ENCODE measurements at regions not wholly inside any gene's neighbourhood (a gene's known extent, or its start where the extent isn't known, plus 50 kb on each side); places are given as distances from the start of the nearest gene placed in this dataset.

DNA sequence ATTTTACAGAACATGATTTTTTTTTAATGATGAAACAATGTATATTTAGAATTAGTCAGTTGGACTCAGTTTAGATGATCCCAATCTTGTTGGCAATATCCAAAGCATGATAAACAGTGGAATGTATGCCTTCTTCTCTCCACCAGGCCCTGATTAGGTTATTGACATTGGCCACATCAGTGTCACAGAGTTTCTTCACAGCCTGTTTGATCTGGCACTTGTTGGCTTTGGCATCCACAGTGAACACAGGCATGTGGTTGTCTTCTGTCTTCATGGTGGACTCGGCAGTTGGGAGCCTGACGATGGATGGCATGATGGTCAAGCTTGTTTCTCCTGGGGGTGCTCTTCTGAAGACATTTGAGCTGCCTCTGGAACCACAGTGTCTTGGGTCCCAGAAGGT is 317.5 kb downstream of the PMP22 start:
- no peaks in the 10 kb centered on the region for H3K4me1 ChIP-seq (ENCODE audit: insufficient read depth, low read length, severe bottlenecking)
- no peaks in the 10 kb centered on the region for H3K27me3 ChIP-seq (ENCODE audit: insufficient read depth, low read length)
- no peak overlapping the region for H2AFZ ChIP-seq (ENCODE audit: low read length)

DNA sequence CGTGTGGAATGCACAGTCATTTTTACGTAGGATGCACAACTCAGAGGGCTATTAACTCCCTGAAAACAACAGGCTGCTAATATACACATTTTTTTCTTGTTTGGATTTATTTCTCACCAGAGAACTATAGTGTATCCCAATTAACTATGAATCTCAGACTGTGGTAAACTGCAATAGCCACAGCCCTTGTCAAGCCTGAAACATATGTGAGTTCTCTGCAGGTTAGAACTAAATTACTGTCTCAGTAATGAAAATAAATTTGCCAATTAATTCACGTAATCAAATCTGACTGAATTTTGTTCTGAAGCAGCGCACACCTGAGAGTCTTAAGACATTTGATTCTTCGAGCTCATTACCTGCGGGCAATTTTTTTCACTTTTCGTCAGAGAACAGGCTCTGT is 318.6 kb downstream of the PMP22 start:
- H3K27ac ChIP-seq (ENCODE audit: low read depth, low read length, poor library complexity, severe bottlenecking), result no peak overlapping the region
- no peak overlapping the region for H3K9ac ChIP-seq (ENCODE audit: low read length)
- no peak overlapping the region for H3K4me2 ChIP-seq (ENCODE audit: low read length)
- H4K20me1 ChIP-seq (ENCODE audit: insufficient read depth, low read length), result no peaks in the 10 kb centered on the region
- H3K36me3 ChIP-seq (ENCODE audit: insufficient read depth, low read length), result no peaks in the 10 kb centered on the region
- no peak for TF ChIP-seq EZH2 (IDR thresholded peaks at IDR 0.05; ENCODE audit: borderline replicate concordance, low read length)
- TF ChIP-seq, protein P1, sequence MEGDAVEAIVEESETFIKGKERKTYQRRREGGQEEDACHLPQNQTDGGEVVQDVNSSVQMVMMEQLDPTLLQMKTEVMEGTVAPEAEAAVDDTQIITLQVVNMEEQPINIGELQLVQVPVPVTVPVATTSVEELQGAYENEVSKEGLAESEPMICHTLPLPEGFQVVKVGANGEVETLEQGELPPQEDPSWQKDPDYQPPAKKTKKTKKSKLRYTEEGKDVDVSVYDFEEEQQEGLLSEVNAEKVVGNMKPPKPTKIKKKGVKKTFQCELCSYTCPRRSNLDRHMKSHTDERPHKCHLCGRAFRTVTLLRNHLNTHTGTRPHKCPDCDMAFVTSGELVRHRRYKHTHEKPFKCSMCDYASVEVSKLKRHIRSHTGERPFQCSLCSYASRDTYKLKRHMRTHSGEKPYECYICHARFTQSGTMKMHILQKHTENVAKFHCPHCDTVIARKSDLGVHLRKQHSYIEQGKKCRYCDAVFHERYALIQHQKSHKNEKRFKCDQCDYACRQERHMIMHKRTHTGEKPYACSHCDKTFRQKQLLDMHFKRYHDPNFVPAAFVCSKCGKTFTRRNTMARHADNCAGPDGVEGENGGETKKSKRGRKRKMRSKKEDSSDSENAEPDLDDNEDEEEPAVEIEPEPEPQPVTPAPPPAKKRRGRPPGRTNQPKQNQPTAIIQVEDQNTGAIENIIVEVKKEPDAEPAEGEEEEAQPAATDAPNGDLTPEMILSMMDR (IDR thresholded peaks at IDR 0.05; ENCODE audit: low read length), result no peak
- H3K27me3 ChIP-seq (ENCODE audit: insufficient read depth, low read length), result no peaks in the 10 kb centered on the region
- no peaks in the 10 kb centered on the region for H3K9me2 ChIP-seq (ENCODE audit: low read depth, low read length)
- no peaks in the 10 kb centered on the region for H3F3A ChIP-seq (ENCODE audit: insufficient read depth, low read length)
- no peak overlapping the region for H2AFZ ChIP-seq (ENCODE audit: low read length)
- no peaks in the 10 kb centered on the region for H3K9me3 ChIP-seq (ENCODE audit: low read length)
- H3K79me2 ChIP-seq (ENCODE audit: insufficient read depth, low read length), result no peaks in the 10 kb centered on the region
- no peaks in the 10 kb centered on the region for H3K4me1 ChIP-seq (ENCODE audit: insufficient read depth, low read length, severe bottlenecking)
- H3K4me3 ChIP-seq (ENCODE audit: low read depth, low read length, poor library complexity, severe bottlenecking), result no peak overlapping the region

More for the DNA sequence above, 317.5 kb downstream of the PMP22 start:
- Histone ChIP-seq H3K27ac (ENCODE audit: low read depth, low read length, poor library complexity, severe bottlenecking) (no peak overlapping the region), H3K9me3 (ENCODE audit: low read length) (no peaks in the 10 kb centered on the region), H3K79me2 (ENCODE audit: insufficient read depth, low read length) (no peaks in the 10 kb centered on the region), H3K9me2 (ENCODE audit: low read depth, low read length) (no peaks in the 10 kb centered on the region), H3K36me3 (ENCODE audit: insufficient read depth, low read length) (no peaks in the 10 kb centered on the region), H3K4me3 (ENCODE audit: low read depth, low read length, poor library complexity, severe bottlenecking) (no peak overlapping the region), H3K9ac (ENCODE audit: low read length) (no peak overlapping the region), H4K20me1 (ENCODE audit: insufficient read depth, low read length) (no peaks in the 10 kb centered on the region), H3K4me2 (ENCODE audit: low read length) (no peak overlapping the region), H3F3A (ENCODE audit: insufficient read depth, low read length) (no peaks in the 10 kb centered on the region)
- no peak for TF ChIP-seq EZH2 (IDR thresholded peaks at IDR 0.05; ENCODE audit: borderline replicate concordance, low read length)
- TF ChIP-seq, protein P1 (IDR thresholded peaks at IDR 0.05; ENCODE audit: low read length), result no peak

- H3K9me2 ChIP-seq (ENCODE audit: low read depth, low read length), result no peaks in the 10 kb centered on the region
- H3K4me3 ChIP-seq (ENCODE audit: low read depth, low read length, poor library complexity, severe bottlenecking), result no peak overlapping the region
- no peak overlapping the region for H3K4me2 ChIP-seq (ENCODE audit: low read length)
- H3K4me1 ChIP-seq (ENCODE audit: insufficient read depth, low read length, severe bottlenecking), result no peaks in the 10 kb centered on the region
- no peaks in the 10 kb centered on the region for H3K36me3 ChIP-seq (ENCODE audit: insufficient read depth, low read length)
- no peaks in the 10 kb centered on the region for H3K79me2 ChIP-seq (ENCODE audit: insufficient read depth, low read length)
- no peaks in the 10 kb centered on the region for H4K20me1 ChIP-seq (ENCODE audit: insufficient read depth, low read length)
- TF ChIP-seq EZH2 (IDR thresholded peaks at IDR 0.05; ENCODE audit: borderline replicate concordance, low read length), result no peak
- TF ChIP-seq, protein P1 (IDR thresholded peaks at IDR 0.05; ENCODE audit: low read length), result no peak
- no peaks in the 10 kb centered on the region for H3F3A ChIP-seq (ENCODE audit: insufficient read depth, low read length)
- no peaks in the 10 kb centered on the region for H3K9me3 ChIP-seq (ENCODE audit: low read length)
- H3K9ac ChIP-seq (ENCODE audit: low read length), result no peak overlapping the region
- no peak overlapping the region for H3K27ac ChIP-seq (ENCODE audit: low read depth, low read length, poor library complexity, severe bottlenecking)
- no peaks in the 10 kb centered on the region for H3K27me3 ChIP-seq (ENCODE audit: insufficient read depth, low read length)
- H2AFZ ChIP-seq (ENCODE audit: low read length), result no peak overlapping the region
Observed at GRCh38 chr17:14942526-14943190, 322.5 kb downstream of the PMP22 start.
